ENCODE measurements at regions not wholly inside any gene's neighbourhood (a gene's known extent, or its start where the extent isn't known, plus 50 kb on each side); places are given as distances from the start of the nearest gene placed in this dataset.

DNA sequence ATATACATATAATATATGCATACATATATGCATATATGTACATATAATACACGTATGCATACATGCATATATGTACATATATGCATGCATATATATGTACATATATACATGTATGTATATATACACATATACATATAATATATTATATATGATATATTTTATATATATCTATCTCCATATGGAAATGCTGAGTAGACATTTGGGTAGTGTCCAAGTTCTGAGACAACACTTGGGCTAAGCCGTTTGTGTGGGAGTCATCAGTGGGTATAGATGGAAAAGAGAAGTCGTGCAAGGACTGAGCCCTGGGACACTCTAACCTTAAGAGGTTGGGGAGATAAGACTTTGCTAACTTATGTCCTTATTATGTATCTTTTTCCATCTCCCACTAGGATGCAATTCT is 165.2 kb upstream of the PODXL start:
- TF ChIP-seq EP300 (IDR thresholded peaks at IDR 0.05; ENCODE audit: borderline replicate concordance in 1 of 2, low read depth in 1 of 2, low read length in 1 of 2), result no peak
- TF ChIP-seq POLR2AphosphoS5 (IDR thresholded peaks at IDR 0.05; ENCODE audit: low read depth, low read length), result no peak
- TF ChIP-seq, protein P1, sequence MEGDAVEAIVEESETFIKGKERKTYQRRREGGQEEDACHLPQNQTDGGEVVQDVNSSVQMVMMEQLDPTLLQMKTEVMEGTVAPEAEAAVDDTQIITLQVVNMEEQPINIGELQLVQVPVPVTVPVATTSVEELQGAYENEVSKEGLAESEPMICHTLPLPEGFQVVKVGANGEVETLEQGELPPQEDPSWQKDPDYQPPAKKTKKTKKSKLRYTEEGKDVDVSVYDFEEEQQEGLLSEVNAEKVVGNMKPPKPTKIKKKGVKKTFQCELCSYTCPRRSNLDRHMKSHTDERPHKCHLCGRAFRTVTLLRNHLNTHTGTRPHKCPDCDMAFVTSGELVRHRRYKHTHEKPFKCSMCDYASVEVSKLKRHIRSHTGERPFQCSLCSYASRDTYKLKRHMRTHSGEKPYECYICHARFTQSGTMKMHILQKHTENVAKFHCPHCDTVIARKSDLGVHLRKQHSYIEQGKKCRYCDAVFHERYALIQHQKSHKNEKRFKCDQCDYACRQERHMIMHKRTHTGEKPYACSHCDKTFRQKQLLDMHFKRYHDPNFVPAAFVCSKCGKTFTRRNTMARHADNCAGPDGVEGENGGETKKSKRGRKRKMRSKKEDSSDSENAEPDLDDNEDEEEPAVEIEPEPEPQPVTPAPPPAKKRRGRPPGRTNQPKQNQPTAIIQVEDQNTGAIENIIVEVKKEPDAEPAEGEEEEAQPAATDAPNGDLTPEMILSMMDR (IDR thresholded peaks at IDR 0.05), result no peak

All from SK-N-SH (cell line).